ENCODE measurements at regions not wholly inside any gene's neighbourhood (a gene's known extent, or its start where the extent isn't known, plus 50 kb on each side); places are given as distances from the start of the nearest gene placed in this dataset.
"Not testable (repeated sequence)": the region's sequence is repeated elsewhere in the genome, so short reads cannot be mapped to it uniquely, and the experiment has no call there.

DNA sequence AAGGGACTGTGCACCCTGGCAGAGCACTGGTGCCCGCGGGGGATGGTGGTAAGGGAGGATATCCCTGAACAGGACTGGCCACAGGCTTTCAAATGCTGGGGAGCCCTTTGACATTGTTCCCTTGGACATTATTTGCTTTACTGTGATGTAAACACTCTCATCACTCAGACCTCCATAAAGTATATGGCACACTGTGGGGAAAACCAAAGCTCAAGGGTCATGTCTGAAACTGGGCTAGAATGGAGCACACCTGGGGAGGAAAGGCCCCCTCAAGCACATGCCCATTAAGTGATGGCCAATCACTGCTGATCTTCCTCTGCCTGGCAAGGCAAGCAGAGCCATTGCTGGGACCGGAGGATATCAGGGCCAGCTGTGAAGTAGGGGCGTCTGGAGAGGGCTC lies 60.9 kb upstream of the TENM4 start:
- Histone ChIP-seq H3K4me1 (ENCODE audit: control insufficient read depth in 1 of 2, extremely low read depth in 1 of 2, insufficient read depth in 2 of 2, low read length in 2 of 2) (no peaks in the 10 kb centered on the region), H3K36me3 (ENCODE audit: control insufficient read depth in 2 of 2, extremely low read depth in 1 of 2, insufficient read depth in 1 of 2, low read length in 1 of 2) (no peaks in the 10 kb centered on the region), H3K27ac (ENCODE audit: low read length) (no peak overlapping the region), H3K9me3 (no peaks in the 10 kb centered on the region), H3K27me3 (replicated peaks in 1 of 2; ENCODE audit: control insufficient read depth in 2 of 2, extremely low read depth in 1 of 2, insufficient read depth in 2 of 2, low read length in 1 of 2) (peaks cover 0 to 3% of the 10 kb centered on the region in 2 experiments), H3K4me3 (ENCODE audit: control insufficient read depth in 1 of 2, extremely low read depth in 1 of 2, low read length in 1 of 2) (no peak overlapping the region)
- no peak overlapping the region for H3K4me3 Mint-ChIP-seq
- H3K9me3 Mint-ChIP-seq, result peaks cover 0 to 6% (median 3%) of the 10 kb centered on the region in 3 donors
- 71% methylated on average over 4 of the region's 4 CpGs for WGBS (ENCODE audit: insufficient coverage)
- no peak overlapping the region for H3K27ac Mint-ChIP-seq
- H3K4me1 Mint-ChIP-seq, result no peaks in the 10 kb centered on the region
- H3K27me3 Mint-ChIP-seq, result no peaks in the 10 kb centered on the region
- CTCF ChIA-PET, result no interaction called here
- ATAC-seq (replicated peaks in 1 of 4) (no peak), DNase-seq (no peak)
- no peaks in the 10 kb centered on the region for H3K36me3 Mint-ChIP-seq
- POLR2A ChIA-PET, result interaction anchor here in 1 of 2 donors (0.7 kb wide), 1 partner anchor 451 kb away, joined by 3 read pairs; no protein-coding TSS in a partner anchor

DNA sequence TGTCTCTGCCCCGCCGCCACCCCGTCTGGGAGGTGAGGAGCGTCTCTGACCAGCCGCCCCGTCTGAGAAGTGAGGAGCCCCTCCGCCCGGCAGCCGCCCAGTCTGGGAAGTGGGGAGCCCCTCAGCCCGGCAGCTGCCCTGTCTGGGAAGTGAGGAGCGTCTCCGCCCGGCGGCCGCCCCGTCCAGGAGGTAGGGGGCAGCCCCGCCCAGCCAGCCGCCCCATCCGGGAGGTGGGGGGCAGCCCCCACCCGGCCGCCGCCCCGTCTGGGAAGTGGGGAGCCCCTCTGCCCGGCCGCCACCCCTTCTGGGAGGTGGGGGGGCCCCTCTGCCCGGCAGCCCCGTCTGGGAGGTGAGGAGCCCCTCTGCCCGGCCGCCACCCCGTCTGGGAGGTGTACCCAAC lies 59.1 kb upstream of the TENM4 start:
- CTCF ChIA-PET; H3K4me1 Mint-ChIP-seq; H3K36me3 ChIP-seq (ENCODE audit: control insufficient read depth in 2 of 2, extremely low read depth in 1 of 2, insufficient read depth in 1 of 2, low read length in 1 of 2); H3K36me3 Mint-ChIP-seq; H3K4me3 ChIP-seq (ENCODE audit: control insufficient read depth in 1 of 2, extremely low read depth in 1 of 2, low read length in 1 of 2); POLR2A ChIA-PET; H3K27ac Mint-ChIP-seq; H3K4me3 Mint-ChIP-seq; H3K27me3 ChIP-seq (replicated peaks in 1 of 2; ENCODE audit: control insufficient read depth in 2 of 2, extremely low read depth in 1 of 2, insufficient read depth in 2 of 2, low read length in 1 of 2); H3K9me3 Mint-ChIP-seq; H3K27ac ChIP-seq (ENCODE audit: low read length); DNase-seq; H3K27me3 Mint-ChIP-seq; H3K9me3 ChIP-seq; H3K4me1 ChIP-seq (ENCODE audit: control insufficient read depth in 1 of 2, extremely low read depth in 1 of 2, insufficient read depth in 2 of 2, low read length in 2 of 2); ATAC-seq (replicated peaks in 1 of 4): not testable (repeated sequence)
- 96% methylated on average over 17 of the region's 30 CpGs for WGBS (ENCODE audit: insufficient coverage)

GRCh38 chr11:79498667-79499066 lies 57.8 kb upstream of the TENM4 start:
- Histone ChIP-seq H3K36me3 (ENCODE audit: control insufficient read depth in 2 of 2, extremely low read depth in 1 of 2, insufficient read depth in 1 of 2, low read length in 1 of 2) (no peaks in the 10 kb centered on the region), H3K4me3 (ENCODE audit: control insufficient read depth in 1 of 2, extremely low read depth in 1 of 2, low read length in 1 of 2) (no peak overlapping the region), H3K27ac (ENCODE audit: low read length) (no peak overlapping the region), H3K27me3 (replicated peaks in 1 of 2; ENCODE audit: control insufficient read depth in 2 of 2, extremely low read depth in 1 of 2, insufficient read depth in 2 of 2, low read length in 1 of 2) (peaks cover 0 to 3% of the 10 kb centered on the region in 2 experiments), H3K9me3 (no peaks in the 10 kb centered on the region), H3K4me1 (ENCODE audit: control insufficient read depth in 1 of 2, extremely low read depth in 1 of 2, insufficient read depth in 2 of 2, low read length in 2 of 2) (no peaks in the 10 kb centered on the region)
- CTCF ChIA-PET, result interaction anchor here in 1 of 2 donors (0.6 kb wide), 1 partner anchor 10 kb away, joined by 3 read pairs; no protein-coding TSS in a partner anchor
- H3K4me1 Mint-ChIP-seq, result no peaks in the 10 kb centered on the region
- DNase-seq (no peak), ATAC-seq (replicated peaks in 1 of 4) (no peak)
- H3K36me3 Mint-ChIP-seq, result no peaks in the 10 kb centered on the region
- H3K9me3 Mint-ChIP-seq, result peaks cover 0 to 5% (median 3%) of the 10 kb centered on the region in 3 donors
- no peak overlapping the region for H3K4me3 Mint-ChIP-seq
- peaks cover 0 to 5% of the 10 kb centered on the region in 2 donors for H3K27me3 Mint-ChIP-seq
- no peak overlapping the region for H3K27ac Mint-ChIP-seq
- POLR2A ChIA-PET, result no interaction called here
- 83% methylated on average over 2 of the region's 4 CpGs for WGBS (ENCODE audit: insufficient coverage)

DNA sequence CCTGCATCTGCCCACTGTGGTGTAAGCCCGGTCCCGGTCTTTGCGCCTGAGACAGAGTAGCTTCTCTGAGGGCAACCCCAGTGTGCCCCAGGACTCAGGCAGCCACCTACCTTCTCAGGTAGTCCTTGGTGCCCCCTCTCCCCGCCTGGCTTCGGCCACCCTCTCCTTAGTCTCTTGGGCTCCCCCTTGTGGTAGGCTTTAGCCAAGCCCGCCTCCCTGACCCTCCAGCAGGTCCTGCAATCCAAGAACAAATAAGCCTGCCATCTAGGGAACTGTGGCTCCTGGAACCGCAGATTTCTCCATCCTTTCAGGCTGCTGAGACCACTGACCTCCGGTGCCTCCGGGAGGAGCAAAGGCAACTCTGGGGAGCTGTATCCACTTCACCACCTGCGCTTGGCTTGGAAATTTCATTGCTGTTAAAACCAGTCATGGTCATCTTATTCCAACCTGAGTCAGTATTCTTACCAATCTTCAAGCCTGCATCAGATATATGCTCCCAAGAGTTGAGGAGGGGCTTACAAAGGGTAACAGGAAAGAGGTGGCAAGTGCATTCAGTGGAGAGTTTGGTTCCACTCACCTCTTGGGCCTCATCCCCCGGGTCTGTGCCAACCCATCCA lies 52.8 kb upstream of the TENM4 start:
- no peaks in the 10 kb centered on the region for H3K4me1 ChIP-seq (ENCODE audit: control insufficient read depth in 1 of 2, extremely low read depth in 1 of 2, insufficient read depth in 2 of 2, low read length in 2 of 2)
- ATAC-seq (replicated peaks in 1 of 4) (no peak), DNase-seq (peak in 15 of 35 experiments; percentile 0 to 37 (median 7))
- ChIA-PET CTCF (interaction anchor here in 1 of 2 donors (1.2 kb wide), 1 partner anchor 848 kb away, joined by 6 read pairs; no protein-coding TSS in a partner anchor), POLR2A (no interaction called here)
- H3K4me3 ChIP-seq (ENCODE audit: control insufficient read depth in 1 of 2, extremely low read depth in 1 of 2, low read length in 1 of 2), result no peak overlapping the region
- Mint-ChIP-seq H3K36me3 (no peaks in the 10 kb centered on the region), H3K9me3 (peaks cover 0 to 3% (median 2%) of the 10 kb centered on the region in 3 donors), H3K27me3 (peaks cover 5 to 10% of the 10 kb centered on the region in 2 donors), H3K27ac (no peak overlapping the region), H3K4me3 (no peak overlapping the region), H3K4me1 (no peaks in the 10 kb centered on the region)
- no peak overlapping the region for H3K27ac ChIP-seq (ENCODE audit: low read length)
- 19% methylated on average over 9 of the region's 11 CpGs for whole genome bisulfite sequencing (ENCODE audit: insufficient coverage)
- no peaks in the 10 kb centered on the region for H3K9me3 ChIP-seq
- H3K27me3 ChIP-seq (replicated peaks in 1 of 2; ENCODE audit: control insufficient read depth in 2 of 2, extremely low read depth in 1 of 2, insufficient read depth in 2 of 2, low read length in 1 of 2), result peaks cover 0 to 2% of the 10 kb centered on the region in 2 experiments
- no peaks in the 10 kb centered on the region for H3K36me3 ChIP-seq (ENCODE audit: control insufficient read depth in 2 of 2, extremely low read depth in 1 of 2, insufficient read depth in 1 of 2, low read length in 1 of 2)

DNA sequence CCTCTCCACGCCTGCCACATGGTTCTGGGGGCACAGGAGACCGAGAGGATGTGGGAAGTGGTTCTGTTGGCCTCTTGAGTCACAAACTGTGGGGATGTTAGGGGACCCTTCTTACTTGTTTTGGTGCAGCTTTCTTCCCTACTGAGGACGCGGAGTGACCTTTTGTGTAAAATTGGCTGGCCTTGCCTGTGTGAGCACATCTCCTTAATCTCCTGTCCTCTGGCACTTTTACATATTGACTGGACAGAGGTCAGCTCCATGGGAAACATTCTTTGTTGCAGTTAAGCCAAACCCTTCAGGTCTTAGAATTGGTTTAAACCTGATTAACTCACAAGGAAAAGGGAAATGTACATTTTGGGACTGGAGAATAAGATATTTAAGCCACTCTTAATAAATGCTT lies 51.2 kb upstream of the TENM4 start:
- Histone ChIP-seq H3K9me3 (no peaks in the 10 kb centered on the region), H3K36me3 (ENCODE audit: control insufficient read depth in 2 of 2, extremely low read depth in 1 of 2, insufficient read depth in 1 of 2, low read length in 1 of 2) (no peaks in the 10 kb centered on the region), H3K4me1 (ENCODE audit: control insufficient read depth in 1 of 2, extremely low read depth in 1 of 2, insufficient read depth in 2 of 2, low read length in 2 of 2) (no peaks in the 10 kb centered on the region), H3K27ac (ENCODE audit: low read length) (no peak overlapping the region), H3K27me3 (replicated peaks in 1 of 2; ENCODE audit: control insufficient read depth in 2 of 2, extremely low read depth in 1 of 2, insufficient read depth in 2 of 2, low read length in 1 of 2) (peaks cover 0 to 2% of the 10 kb centered on the region in 2 experiments), H3K4me3 (ENCODE audit: control insufficient read depth in 1 of 2, extremely low read depth in 1 of 2, low read length in 1 of 2) (no peak overlapping the region)
- CTCF ChIA-PET, result no interaction called here
- no peaks in the 10 kb centered on the region for H3K36me3 Mint-ChIP-seq
- no peaks in the 10 kb centered on the region for H3K4me1 Mint-ChIP-seq
- no peak for ATAC-seq (replicated peaks in 1 of 4)
- no peak overlapping the region for H3K27ac Mint-ChIP-seq
- peaks cover 5 to 10% of the 10 kb centered on the region in 2 donors for H3K27me3 Mint-ChIP-seq
- peaks cover 0 to 2% (median 0%) of the 10 kb centered on the region in 3 donors for H3K9me3 Mint-ChIP-seq
- no peak for DNase-seq
- POLR2A ChIA-PET, result no interaction called here
- no peak overlapping the region for H3K4me3 Mint-ChIP-seq
- 100% methylated on average over 2 of the region's 4 CpGs for WGBS (ENCODE audit: insufficient coverage)
